Natural killer cell (primary cell): ENCODE measurements at regions not wholly inside any gene's neighbourhood (a gene's known extent, or its start where the extent isn't known, plus 50 kb on each side); places are given as distances from the start of the nearest gene placed in this dataset.

Source experiments
- ATAC-seq, 3 donors: fragments of 150-1000 bp in 2 of 3; fragments of 200-7000 bp in 1 of 3; cut with Tn5 transposase; 1 replicate in 1 of 3; 2 replicates in 2 of 3; pipeline ENCODE4 v1.10.0; 2021; ENCODE audit warnings: mild to moderate bottlenecking in 2 of 3, moderate library complexity in 2 of 3
- DNase-seq, 2 donors: peaks; one replicate each; pipeline versions ENCODE4 v3.0.0 to v3.0.0-alpha.2; 2013 to 2021; ENCODE audit warnings: mixed read lengths in 1 of 2
- H3K27ac ChIP-seq: one replicate; pipeline ENCODE4 v1.5.1; 2013; ENCODE audit warnings: mild to moderate bottlenecking, low read length
- H3K27me3 ChIP-seq: one replicate; pipeline ENCODE4 v1.6.1; 2013; ENCODE audit warnings: low read length; ENCODE audit not compliant: control insufficient read depth, insufficient read depth
- H3K36me3 ChIP-seq: one replicate; pipeline ENCODE4 v1.6.1; 2013; ENCODE audit warnings: low read length; ENCODE audit not compliant: control insufficient read depth, insufficient read depth
- H3K4me1 ChIP-seq: one replicate; pipeline ENCODE4 v1.6.1; 2013; ENCODE audit warnings: low read length; ENCODE audit not compliant: control insufficient read depth, insufficient read depth
- H3K4me3 ChIP-seq: one replicate; pipeline ENCODE4 v1.5.1; 2013; ENCODE audit warnings: low read length
- H3K9me3 ChIP-seq: one replicate; pipeline ENCODE4 v1.6.1; 2013; ENCODE audit warnings: low read length; ENCODE audit not compliant: control insufficient read depth, insufficient read depth
- H3K27ac Mint-ChIP-seq, 2 donors: one replicate each; pipeline ENCODE4 v1.8.0; 2022; ENCODE audit warnings: mild to moderate bottlenecking in 2 of 2, mixed read lengths in 2 of 2, moderate library complexity in 1 of 2
- H3K27me3 Mint-ChIP-seq, 2 donors: one replicate each; pipeline ENCODE4 v1.8.0; 2022; ENCODE audit warnings: low read depth in 2 of 2, mixed read lengths in 2 of 2
- H3K36me3 Mint-ChIP-seq: one replicate; pipeline ENCODE4 v1.8.0; 2022; ENCODE audit warnings: mixed read lengths
- H3K4me1 Mint-ChIP-seq, 2 donors: one replicate each; pipeline ENCODE4 v1.8.0; 2022; ENCODE audit warnings: mixed read lengths in 2 of 2
- H3K4me3 Mint-ChIP-seq: one replicate; pipeline ENCODE4 v1.8.0; 2022; ENCODE audit warnings: mild to moderate bottlenecking, moderate library complexity, mixed read lengths
- H3K9me3 Mint-ChIP-seq, 2 donors: one replicate each; pipeline ENCODE4 v1.8.0; 2022; ENCODE audit warnings: mixed read lengths in 2 of 2
- CTCF ChIP-seq: fragments of 200-600 bp; IDR thresholded peaks from one replicate; pipeline ENCODE4 v1.8.0; 2022; ENCODE audit warnings: antibody characterized with exemption
- WGBS: methylation state at CpG from one replicate; pipeline ENCODE4 v1.1.7; 2013; ENCODE audit warnings: missing lambda C conversion rate; ENCODE audit not compliant: insufficient coverage; 5-methylcytosine and 5-hydroxymethylcytosine counted together
- intact Hi-C: fragments of 100-400 bp; cut with micrococcal nuclease; formaldehyde crosslinking; loops from one replicate; pipeline ENCODE4 v1.14.2; 2022

GRCh38 chr13:53121131-53121773, 92.6 kb downstream of the OLFM4 start:
- H3K4me3 ChIP-seq = no peak overlapping the region

GRCh38 chr13:53121919-53122318, 93.3 kb downstream of the OLFM4 start:
- ATAC-seq (no peak), DNase-seq (no peak)
- WGBS = 56% methylated on average over 2 of the region's 2 CpGs
- Mint-ChIP-seq H3K4me3 (no peak overlapping the region), H3K36me3 (peaks cover 7% of the 10 kb centered on the region), H3K27me3 (peaks cover 0 to 8% of the 10 kb centered on the region in 2 donors), H3K9me3 (peaks cover 0 to 6% of the 10 kb centered on the region in 2 donors), H3K4me1 (no peaks in the 10 kb centered on the region), H3K27ac (no peak overlapping the region)
- Histone ChIP-seq H3K4me1 (no peaks in the 10 kb centered on the region), H3K9me3 (no peaks in the 10 kb centered on the region), H3K4me3 (no peak overlapping the region), H3K27me3 (no peaks in the 10 kb centered on the region), H3K27ac (no peak overlapping the region), H3K36me3 (no peaks in the 10 kb centered on the region)
- TF ChIP-seq CTCF = no peak
- intact Hi-C loops = no loop called here

More at GRCh38 chr13:53121131-53121773, 92.6 kb downstream of the OLFM4 start:
- H3K36me3 ChIP-seq = no peaks in the 10 kb centered on the region
- no peaks in the 10 kb centered on the region for H3K9me3 ChIP-seq
- no peak overlapping the region for H3K27ac Mint-ChIP-seq
- no peak for TF ChIP-seq CTCF
- ATAC-seq = no peak
- H3K9me3 Mint-ChIP-seq = peaks cover 0 to 6% of the 10 kb centered on the region in 2 donors
- no peaks in the 10 kb centered on the region for H3K4me1 ChIP-seq
- peaks cover 0 to 8% of the 10 kb centered on the region in 2 donors for H3K27me3 Mint-ChIP-seq
- DNase-seq = no peak
- no peak overlapping the region for H3K4me3 Mint-ChIP-seq
- no peak overlapping the region for H3K27ac ChIP-seq
- H3K4me1 Mint-ChIP-seq = no peaks in the 10 kb centered on the region
- H3K27me3 ChIP-seq = no peaks in the 10 kb centered on the region
- intact Hi-C loops = no loop called here
- WGBS = 63% methylated on average over 1 of the region's 1 CpG
- H3K36me3 Mint-ChIP-seq = peaks cover 7% of the 10 kb centered on the region

- H3K4me1 Mint-ChIP-seq = no peaks in the 10 kb centered on the region
- ATAC-seq = no peak
- Histone ChIP-seq H3K27ac (no peak overlapping the region), H3K27me3 (no peaks in the 10 kb centered on the region), H3K9me3 (no peaks in the 10 kb centered on the region), H3K4me3 (no peak overlapping the region), H3K4me1 (no peaks in the 10 kb centered on the region), H3K36me3 (no peaks in the 10 kb centered on the region)
- H3K27me3 Mint-ChIP-seq = peaks cover 7 to 13% of the 10 kb centered on the region in 2 donors
- intact Hi-C loops = no loop called here
- 92% methylated on average over 3 of the region's 3 CpGs for WGBS
- no peak for TF ChIP-seq CTCF
- peaks cover under 1 to 3% of the 10 kb centered on the region in 2 donors for H3K9me3 Mint-ChIP-seq
- H3K27ac Mint-ChIP-seq = no peak overlapping the region
- no peak for DNase-seq
- H3K4me3 Mint-ChIP-seq = no peak overlapping the region
- peaks cover under 1% of the 10 kb centered on the region for H3K36me3 Mint-ChIP-seq
These were observed 94.9 kb downstream of the OLFM4 start for GRCh38 chr13:53123536-53123935.

GRCh38 chr13:53124623-53125022, 96.0 kb downstream of the OLFM4 start:
- H3K27me3 Mint-ChIP-seq = peaks cover 7 to 11% of the 10 kb centered on the region in 2 donors
- H3K27me3 ChIP-seq = no peaks in the 10 kb centered on the region
- no peak for DNase-seq
- H3K27ac Mint-ChIP-seq = no peak overlapping the region
- peaks cover 0 to 3% of the 10 kb centered on the region in 2 donors for H3K9me3 Mint-ChIP-seq
- H3K27ac ChIP-seq = no peak overlapping the region
- H3K4me3 Mint-ChIP-seq = no peak overlapping the region
- no peaks in the 10 kb centered on the region for H3K36me3 ChIP-seq
- H3K4me1 ChIP-seq = no peaks in the 10 kb centered on the region
- intact Hi-C loops = no loop called here
- peak in 1 of 3 donors; percentile 62 for ATAC-seq
- H3K9me3 ChIP-seq = no peaks in the 10 kb centered on the region
- no peaks in the 10 kb centered on the region for H3K36me3 Mint-ChIP-seq
- WGBS = 77% methylated on average over 3 of the region's 3 CpGs
- H3K4me3 ChIP-seq = no peak overlapping the region
- no peaks in the 10 kb centered on the region for H3K4me1 Mint-ChIP-seq
- no peak for TF ChIP-seq CTCF
